NOMO-1 (cell line): ENCODE measurements at regions not wholly inside any gene's neighbourhood (a gene's known extent, or its start where the extent isn't known, plus 50 kb on each side); places are given as distances from the start of the nearest gene placed in this dataset.
"Not testable (repeated sequence)": the region's sequence is repeated elsewhere in the genome, so short reads cannot be mapped to it uniquely, and the experiment has no call there.

ENCODE experiments used
- DNase-seq, 2 experiments: peaks; one replicate each; lab custom pipeline; 2025; ENCODE audit not compliant: unreplicated experiment in 2 of 2; lab: John Stamatoyannopoulos, UW

GRCh38 chr18:8987241-8987640, 115.3 kb upstream of the NDUFV2 start:
- DNase-seq = no peak

GRCh38 chr18:8988260-8988871, 114.1 kb upstream of the NDUFV2 start:
- peak; percentile 47 to 53 for DNase-seq

- DNase-seq = peak; percentile 23 to 62
Observed at GRCh38 chr18:8989017-8989416, 113.5 kb upstream of the NDUFV2 start.

GRCh38 chr18:8989855-8990254, 112.6 kb upstream of the NDUFV2 start:
- DNase-seq = no peak

DNA sequence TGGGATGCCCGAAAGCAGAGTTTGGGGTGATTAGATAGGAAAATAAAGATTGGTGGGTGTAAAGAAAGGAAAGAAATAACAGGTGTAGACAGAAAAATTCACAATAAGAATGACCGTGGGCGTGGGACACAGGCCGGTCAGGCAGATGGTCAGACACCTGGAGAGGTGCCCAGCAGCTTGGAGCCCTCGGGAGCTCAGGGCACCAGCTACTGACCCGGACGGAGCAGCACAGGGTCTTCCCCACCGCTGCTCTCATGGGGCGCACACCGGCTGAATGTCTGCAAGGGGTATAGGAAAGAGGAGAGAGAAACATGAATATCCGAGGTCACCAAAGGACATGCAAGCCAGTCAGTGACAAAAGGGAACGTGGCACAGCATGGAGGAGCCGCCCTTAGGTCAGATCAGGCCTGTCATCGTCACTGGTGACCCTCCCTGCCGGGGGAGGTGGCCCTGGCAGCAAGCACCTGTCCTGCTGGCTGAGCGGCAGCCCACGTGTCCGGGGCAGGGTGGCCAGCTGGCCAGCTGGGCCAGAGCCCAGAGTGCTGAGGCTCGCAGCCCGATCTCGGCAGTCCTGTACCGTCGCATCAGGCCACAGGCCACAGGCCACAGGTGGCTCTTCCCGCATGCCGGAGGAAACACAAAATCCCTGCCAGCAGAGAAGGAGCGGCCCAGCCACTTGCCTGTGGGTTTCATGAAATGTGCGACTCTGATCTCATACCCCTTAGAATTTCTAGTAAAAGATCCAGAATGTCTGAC, 112.0 kb upstream of the NDUFV2 start:
- DNase-seq = no peak

DNA sequence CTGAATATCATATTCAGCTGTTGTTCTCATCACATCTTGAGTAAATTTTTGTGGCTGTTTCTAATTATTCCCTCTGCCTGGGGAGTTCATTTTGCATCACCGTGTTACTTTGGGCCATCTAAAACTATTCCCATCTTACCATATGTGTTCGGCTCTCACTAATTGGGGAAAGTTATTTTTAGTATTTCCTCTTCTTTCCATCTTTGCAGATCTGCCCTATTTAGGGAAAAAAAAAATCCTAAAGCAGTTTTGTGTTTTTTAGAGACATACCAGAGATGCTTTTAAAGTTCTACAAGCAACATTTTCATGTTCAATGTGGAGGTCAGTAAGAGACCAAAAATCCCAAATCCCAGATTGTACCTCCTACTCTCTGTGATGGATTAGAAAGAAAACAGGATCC, 111.3 kb upstream of the NDUFV2 start:
- DNase-seq = no peak

GRCh38 chr18:8992500-8992899, 110.0 kb upstream of the NDUFV2 start:
- DNase-seq = not testable (repeated sequence)

DNA sequence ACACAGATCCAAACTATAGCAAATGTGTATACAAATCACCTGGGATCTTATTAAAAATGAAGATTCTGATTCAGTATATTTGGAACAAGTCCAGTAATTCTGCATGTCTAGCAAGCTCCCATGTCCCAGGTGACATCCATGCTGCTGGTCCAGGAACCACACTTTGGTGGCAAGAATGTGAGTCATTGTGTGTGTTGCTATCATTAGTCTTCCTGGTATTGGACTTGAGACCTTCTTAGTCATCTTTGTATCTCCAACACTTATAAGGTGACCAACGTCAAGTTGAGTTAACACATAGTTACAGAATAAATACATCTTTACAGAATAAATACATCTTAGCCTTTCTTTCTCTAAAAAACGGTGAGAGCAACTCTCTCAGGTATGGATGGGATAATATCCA, 107.9 kb upstream of the NDUFV2 start:
- no peak for DNase-seq

DNA sequence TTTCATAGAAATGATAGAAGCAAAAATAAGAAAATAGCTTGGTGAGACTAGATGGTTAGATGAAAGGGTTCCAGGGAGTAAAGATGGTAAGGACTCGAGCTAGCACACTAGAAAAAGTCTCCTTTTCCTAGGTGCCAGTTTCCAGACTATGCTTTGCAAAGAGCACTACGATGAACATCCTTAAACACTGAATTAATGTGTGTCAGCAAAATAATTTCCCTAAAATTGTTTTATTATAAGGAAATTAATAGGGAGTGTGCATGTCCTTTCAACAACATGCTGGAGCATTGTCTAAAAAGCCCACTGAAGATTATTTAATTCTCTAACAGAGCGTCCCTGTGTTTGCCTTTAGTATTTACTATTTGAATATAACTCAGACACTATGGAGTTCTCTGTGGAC, 107.4 kb upstream of the NDUFV2 start:
- DNase-seq = no peak

DNA sequence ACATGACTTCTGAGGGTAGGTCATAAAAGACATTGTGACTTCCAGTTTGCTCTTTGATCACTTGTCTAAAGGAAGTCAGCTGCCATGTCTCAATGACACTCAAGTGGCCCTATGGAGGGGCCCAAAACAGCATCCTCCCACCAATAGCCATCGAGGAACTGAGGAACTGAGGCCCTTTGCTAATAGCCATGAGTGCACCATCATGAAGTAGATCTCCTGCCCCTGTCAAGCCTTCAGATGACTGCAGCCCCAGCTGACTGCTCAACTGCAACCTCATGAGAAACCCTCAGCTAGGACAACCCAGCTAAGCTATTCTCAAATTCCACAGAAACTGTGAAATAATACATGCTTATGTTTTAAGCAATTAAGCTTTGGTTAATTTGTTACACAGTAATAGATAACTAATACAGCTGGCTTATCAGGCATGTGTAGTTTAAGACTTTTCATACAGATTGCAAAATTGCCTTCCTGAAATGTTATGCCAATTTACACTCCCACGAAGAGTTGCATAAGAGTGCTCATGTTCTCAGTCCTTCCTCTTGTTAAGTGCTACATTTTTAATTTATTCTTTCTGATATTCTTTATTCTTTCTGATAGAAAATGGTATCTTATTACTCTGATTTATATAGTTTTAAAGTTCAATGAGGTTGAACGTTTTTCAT, 105.6 kb upstream of the NDUFV2 start:
- DNase-seq = peak; percentile 20 to 55

GRCh38 chr18:8997634-8998033, 104.9 kb upstream of the NDUFV2 start:
- no peak for DNase-seq

DNA sequence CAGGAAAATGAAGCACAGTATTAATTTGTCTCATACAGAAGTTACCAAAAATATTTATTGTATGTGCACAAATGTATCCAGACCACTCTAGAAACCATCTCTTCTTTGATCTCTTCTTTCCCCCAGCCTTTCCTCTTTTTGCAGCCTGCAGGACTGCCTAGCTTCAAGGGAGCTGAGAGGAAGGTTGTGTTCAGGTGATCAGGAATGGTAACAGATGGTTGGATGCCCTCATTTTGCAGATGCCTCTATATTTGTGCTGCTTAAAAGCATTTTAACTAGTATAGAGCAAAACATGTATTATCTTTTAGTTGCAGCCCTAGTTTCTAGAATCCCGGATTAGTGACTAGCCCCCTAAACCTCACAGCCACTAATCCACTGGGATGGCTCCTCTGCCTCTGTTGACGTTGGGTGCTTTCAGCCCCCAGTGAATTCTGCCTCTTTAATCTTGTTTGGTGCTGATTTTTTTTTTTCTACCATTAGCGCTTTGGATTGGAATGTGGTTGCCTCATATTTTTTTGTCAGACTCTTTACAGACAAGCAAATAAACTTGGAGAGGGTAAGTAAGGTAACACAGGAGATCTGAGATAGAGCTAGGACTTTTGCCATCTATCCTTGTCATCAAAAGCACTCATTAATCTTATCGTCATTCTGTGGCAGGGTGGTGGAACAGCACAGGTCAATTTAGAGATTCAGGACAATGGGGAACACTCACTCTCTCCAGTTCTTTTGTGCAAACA, 103.8 kb upstream of the NDUFV2 start:
- no peak for DNase-seq

GRCh38 chr18:8999872-9000271, 102.6 kb upstream of the NDUFV2 start:
- DNase-seq = no peak

DNA sequence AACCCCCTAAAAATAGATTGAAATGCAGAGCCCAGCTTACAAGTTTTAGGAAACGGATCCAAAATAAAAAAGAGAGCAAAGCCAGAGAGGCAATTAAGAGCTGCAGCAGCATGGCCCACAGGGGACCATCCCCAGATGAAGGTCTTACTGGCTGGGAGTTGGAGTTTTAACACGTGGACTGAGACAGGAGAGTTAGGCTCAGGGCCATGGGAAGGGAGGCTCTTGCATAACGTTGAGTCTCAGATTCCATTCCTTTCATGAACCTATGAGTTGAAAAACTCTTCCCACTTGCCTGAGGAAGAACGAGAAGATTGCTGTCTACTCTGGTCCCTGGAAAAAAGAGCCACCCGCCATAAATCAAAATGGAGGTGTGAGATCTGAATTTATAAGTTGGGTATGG, 101.8 kb upstream of the NDUFV2 start:
- DNase-seq = no peak

GRCh38 chr18:9001209-9001608, 101.3 kb upstream of the NDUFV2 start:
- no peak for DNase-seq

- no peak for DNase-seq
Observed at GRCh38 chr18:9003406-9004100, 98.9 kb upstream of the NDUFV2 start.

GRCh38 chr18:9004308-9004707, 98.2 kb upstream of the NDUFV2 start:
- not testable (repeated sequence) for DNase-seq

DNA sequence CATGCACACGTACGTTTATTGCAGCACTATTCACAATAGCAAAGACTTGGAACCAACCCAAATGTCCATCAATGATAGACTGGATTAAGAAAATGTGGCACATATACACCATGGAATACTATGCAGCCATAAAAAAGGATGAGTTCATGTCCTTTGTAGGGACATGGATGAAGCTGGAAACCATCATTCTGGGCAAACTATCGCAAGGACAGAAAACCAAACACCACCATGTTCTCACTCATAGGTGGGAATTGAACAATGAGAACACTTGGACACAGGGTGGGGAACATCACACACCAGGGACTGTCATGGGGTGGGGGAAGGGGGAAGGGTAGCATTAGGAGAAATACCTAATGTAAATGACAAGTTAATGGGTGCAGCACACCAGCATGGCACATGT, 94.8 kb upstream of the NDUFV2 start:
- DNase-seq = not testable (repeated sequence)

- DNase-seq = no peak
Observed at GRCh38 chr18:9008200-9008708, 94.2 kb upstream of the NDUFV2 start.
